ACHN (cell line): ENCODE measurements at regions not wholly inside any gene's neighbourhood (a gene's known extent, or its start where the extent isn't known, plus 50 kb on each side); places are given as distances from the start of the nearest gene placed in this dataset.
"Not testable (repeated sequence)": the region's sequence is repeated elsewhere in the genome, so short reads cannot be mapped to it uniquely, and the experiment has no call there.

Experiments used
- DNase-seq: peaks from one replicate; pipeline ENCODE4 v3.0.0-alpha.2; 2015
- in situ Hi-C: cut with HindIII; loops from 2 replicates; pipeline ENCODE4 v1.10.0; 2017; ENCODE audit warnings: low sequenced_read_pairs, low pct_ligation_motif_present, low pct_unique_long_range_greater_than_20kb

- in situ Hi-C loops, result no loop called here
- no peak for DNase-seq
Measured at GRCh38 chr4:156313497-156313896, 359.8 kb upstream of the CTSO start.

DNA sequence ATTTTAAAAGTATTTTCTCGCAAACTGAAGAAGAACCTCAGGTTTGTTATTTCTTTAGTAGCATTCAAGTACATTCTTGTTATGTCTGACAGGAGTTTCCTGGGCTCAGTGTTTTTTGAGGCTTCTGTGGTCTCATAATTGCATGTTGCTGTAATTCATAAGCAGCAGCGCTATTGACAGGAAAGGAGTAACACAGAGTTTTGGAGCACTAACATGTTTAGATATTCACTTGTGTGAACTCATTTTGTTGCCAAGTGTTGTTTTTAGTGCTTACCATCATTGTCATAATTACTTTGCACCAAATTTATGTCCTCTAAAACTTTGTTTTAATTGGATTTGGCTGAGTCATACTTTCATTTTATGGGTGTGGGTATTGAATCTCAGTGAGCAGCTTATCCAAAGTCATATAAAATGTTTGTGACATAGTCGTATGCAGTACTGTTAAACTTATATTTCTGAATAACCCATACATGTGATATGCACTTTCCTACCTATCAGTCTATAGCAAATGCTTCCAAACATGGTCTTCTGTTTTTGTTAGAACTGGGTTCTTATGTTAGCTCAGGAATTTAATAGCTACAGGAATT lies 358.7 kb upstream of the CTSO start:
- in situ Hi-C loops, result no loop called here
- DNase-seq, result no peak

GRCh38 chr4:156309031-156309430 lies 355.4 kb upstream of the CTSO start:
- no peak for DNase-seq
- in situ Hi-C loops, result no loop called here

- in situ Hi-C loops, result no loop called here
- no peak for DNase-seq
Measured at GRCh38 chr4:156303708-156304107, 350.0 kb upstream of the CTSO start.

- peak; percentile 49 for DNase-seq
- in situ Hi-C loops, result no loop called here
Measured at GRCh38 chr4:156298230-156298629, 344.6 kb upstream of the CTSO start.

DNA sequence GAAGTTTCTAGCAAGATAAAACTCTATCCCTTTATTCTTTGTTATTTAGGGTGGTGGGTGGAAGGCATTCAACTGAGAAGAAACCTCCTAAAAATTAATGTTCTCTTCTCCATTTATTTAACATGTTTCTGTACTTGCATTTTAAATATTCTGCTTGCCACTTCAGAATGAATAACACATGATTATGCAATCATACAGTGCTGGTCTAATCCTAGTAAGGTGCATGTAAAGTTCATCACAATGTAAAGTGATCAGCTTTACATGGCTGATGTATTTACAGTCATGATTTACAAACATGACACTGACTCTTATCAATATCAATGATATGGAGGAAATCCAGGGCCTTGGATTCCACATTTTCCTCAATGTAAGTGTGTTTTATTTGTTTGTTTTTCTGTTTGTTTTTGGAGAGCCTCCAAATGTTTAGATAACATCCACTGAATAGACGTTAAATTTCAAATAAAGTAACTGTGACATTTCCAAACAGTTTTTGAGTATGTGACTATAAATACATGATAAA lies 342.1 kb upstream of the CTSO start:
- in situ Hi-C loops, result no loop called here
- no peak for DNase-seq

DNA sequence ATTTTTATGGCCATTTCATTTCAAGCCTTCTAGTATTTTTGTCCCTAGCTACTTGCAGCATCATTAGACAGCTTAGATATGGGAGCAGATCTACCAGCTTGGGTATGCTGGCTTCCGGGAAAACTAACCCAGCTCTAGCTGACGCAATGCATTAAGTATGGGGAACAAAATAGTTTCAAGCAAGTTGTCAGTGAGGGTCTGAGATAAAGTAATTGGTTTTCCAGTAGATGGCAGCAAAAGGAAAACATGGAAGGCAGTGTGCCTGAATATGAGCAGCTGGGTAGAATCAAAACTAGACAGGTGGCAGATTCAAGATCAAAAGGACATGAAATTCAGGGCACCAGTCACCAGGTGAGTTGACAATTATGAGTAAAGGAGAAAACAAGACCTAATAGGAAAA lies 340.9 kb upstream of the CTSO start:
- in situ Hi-C loops, result no loop called here
- DNase-seq, result peak; percentile 82

DNA sequence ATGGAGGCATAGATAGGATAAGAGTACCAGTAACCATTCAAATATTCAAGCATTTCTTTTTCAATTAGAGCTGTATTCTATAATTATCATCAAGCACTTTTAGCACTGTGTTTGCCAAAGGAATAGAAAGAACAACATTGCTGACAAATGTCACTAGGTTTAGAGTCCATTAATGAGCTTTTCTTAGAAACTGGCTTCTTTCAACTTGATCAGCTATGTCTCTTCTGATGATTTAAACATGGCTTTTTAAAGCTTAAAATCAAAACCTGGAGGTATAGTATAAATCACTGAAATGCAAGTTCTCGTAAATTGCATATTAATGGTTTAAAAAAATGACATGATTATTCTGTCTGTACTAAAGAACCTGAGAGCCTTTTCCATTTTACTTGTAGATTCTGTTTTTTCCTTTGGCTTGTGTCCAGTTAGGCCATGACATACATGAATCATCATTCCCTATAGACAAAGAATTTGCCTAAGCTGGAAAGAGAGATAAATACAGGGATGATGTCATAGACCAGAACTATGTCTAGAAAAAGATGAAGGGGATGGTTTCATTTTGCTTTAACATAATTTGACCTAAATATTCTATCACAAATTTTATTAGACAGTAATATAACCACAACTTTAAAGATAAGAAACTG lies 340.1 kb upstream of the CTSO start:
- DNase-seq, result peak; percentile 41
- in situ Hi-C loops, result no loop called here

GRCh38 chr4:156291317-156291716 lies 337.7 kb upstream of the CTSO start:
- DNase-seq, result peak; percentile 14
- in situ Hi-C loops, result no loop called here

GRCh38 chr4:156290811-156291210 lies 337.1 kb upstream of the CTSO start:
- in situ Hi-C loops, result no loop called here
- DNase-seq, result no peak

DNA sequence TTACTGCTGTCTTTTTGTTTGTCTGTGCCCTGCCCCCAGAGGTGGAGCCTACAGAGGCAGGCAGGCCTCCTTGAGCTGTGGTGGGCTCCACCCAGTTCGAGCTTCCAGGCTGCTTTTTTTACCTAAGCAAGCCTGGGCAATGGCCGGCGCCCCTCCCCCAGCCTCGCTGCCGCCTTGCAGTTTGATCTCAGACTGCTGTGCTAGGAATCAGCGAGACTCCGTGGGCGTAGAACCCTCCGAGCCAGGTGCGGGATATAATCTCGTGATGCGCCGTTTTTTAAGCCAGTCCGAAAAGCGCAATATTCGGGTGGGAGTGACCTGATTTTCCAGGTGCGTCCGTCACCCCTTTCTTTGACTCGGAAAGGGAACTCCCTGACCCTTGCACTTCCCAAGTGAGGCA lies 336.4 kb upstream of the CTSO start:
- DNase-seq, in situ Hi-C loops: not testable (repeated sequence)

DNA sequence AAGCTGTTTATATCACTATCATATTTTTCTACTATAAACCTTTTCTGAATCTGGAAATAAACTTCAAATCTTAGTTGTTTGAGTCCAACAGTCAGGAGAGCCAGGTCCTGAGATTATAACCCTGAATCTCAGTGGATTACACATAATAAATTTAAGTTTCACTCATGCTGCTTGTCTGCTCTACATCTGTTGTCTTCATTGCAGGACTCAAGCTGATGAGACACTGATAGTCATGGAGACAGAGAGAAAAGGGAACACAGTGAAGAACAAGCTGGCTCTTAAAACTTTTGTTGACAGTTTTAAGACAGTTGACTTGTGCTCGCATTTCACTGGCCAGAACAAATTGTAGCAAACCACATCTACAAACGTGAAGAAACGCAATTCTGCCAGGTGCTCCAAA lies 327.0 kb upstream of the CTSO start:
- in situ Hi-C loops, result no loop called here
- DNase-seq, result no peak

DNA sequence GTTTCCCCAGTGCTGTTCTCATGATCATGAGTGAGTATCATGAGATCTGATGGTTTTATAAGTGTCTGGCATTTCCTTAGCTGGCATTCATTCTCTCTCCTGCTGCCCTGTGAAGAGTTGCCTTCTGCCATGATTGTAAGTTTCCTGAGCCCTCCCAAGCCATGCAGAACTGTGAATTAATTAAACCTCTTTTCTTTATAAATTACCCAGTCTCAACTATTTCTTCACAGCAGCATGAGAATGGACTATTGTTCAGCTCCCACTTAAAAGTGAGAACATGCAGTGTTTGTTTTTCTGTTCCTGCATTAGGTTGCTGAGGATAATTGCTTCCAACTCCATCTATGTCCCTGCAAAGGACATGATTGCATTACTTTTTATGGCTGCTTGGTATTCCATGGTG lies 311.7 kb upstream of the CTSO start:
- in situ Hi-C loops, result no loop called here
- DNase-seq, result no peak

GRCh38 chr4:156261230-156261629 lies 307.6 kb upstream of the CTSO start:
- in situ Hi-C loops, result no loop called here
- DNase-seq, result no peak

- in situ Hi-C loops, result no loop called here
- no peak for DNase-seq
Measured at GRCh38 chr4:156255230-156256007, 301.8 kb upstream of the CTSO start.

GRCh38 chr4:156252358-156252921 lies 298.8 kb upstream of the CTSO start:
- no peak for DNase-seq
- in situ Hi-C loops, result no loop called here

- DNase-seq, result no peak
- in situ Hi-C loops, result no loop called here
Measured at GRCh38 chr4:156251373-156252065, 297.9 kb upstream of the CTSO start.

DNA sequence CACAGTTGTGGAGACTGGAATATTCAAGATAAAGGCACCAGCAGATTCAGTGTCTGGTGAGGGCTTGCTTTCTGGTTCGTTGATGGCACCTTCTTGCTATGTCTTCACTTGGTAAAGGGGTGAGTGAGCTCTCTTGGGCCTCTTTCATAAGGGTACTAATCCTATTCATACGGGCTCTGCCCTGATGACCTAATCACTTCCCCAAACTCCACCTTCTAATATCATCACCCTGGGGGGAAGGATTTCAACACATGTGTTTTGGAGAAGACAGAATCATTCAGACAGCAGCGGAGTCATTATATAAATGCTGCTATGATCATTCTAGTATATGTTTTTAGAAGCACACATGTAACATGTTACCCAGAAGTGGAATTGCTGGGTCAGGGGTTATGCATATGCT lies 295.3 kb upstream of the CTSO start:
- in situ Hi-C loops, result no loop called here

GRCh38 chr4:156247470-156247869 lies 293.8 kb upstream of the CTSO start:
- DNase-seq, result no peak
- in situ Hi-C loops, result no loop called here

More for the DNA sequence above, 295.3 kb upstream of the CTSO start:
- DNase-seq, result no peak
